ENCODE measurements at regions not wholly inside any gene's neighbourhood (a gene's known extent, or its start where the extent isn't known, plus 50 kb on each side); places are given as distances from the start of the nearest gene placed in this dataset.

- no peak overlapping the region for H3K4me2 ChIP-seq (ENCODE audit: low read depth, low read length, poor library complexity, severe bottlenecking)
- H3K9me2 ChIP-seq (replicated peaks; ENCODE audit: low read depth, low read length): no peaks in the 10 kb centered on the region
- no peaks in the 10 kb centered on the region for H3K9me3 ChIP-seq (ENCODE audit: insufficient read depth, low read depth, low read length)
- TF ChIP-seq EZH2phosphoT487 (IDR thresholded peaks at IDR 0.05; ENCODE audit: borderline replicate concordance): no peak
- H3K79me2 ChIP-seq (ENCODE audit: insufficient read depth, low read length): no peaks in the 10 kb centered on the region
- no peak overlapping the region for H3K9ac ChIP-seq (ENCODE audit: low read depth, low read length, poor library complexity, severe bottlenecking)
- peaks cover 9% of the 10 kb centered on the region for H3K27me3 ChIP-seq (ENCODE audit: insufficient read depth, low read length, poor library complexity, severe bottlenecking)
- H2AFZ ChIP-seq (ENCODE audit: low read length): no peak overlapping the region
- no peaks in the 10 kb centered on the region for H3K4me1 ChIP-seq (ENCODE audit: insufficient read depth, low read length, poor library complexity, severe bottlenecking)
- no peaks in the 10 kb centered on the region for H3F3A ChIP-seq (ENCODE audit: low read depth)
- H3K36me3 ChIP-seq (ENCODE audit: insufficient read depth, low read length): no peaks in the 10 kb centered on the region
- H4K20me1 ChIP-seq (ENCODE audit: insufficient read depth, low read length, poor library complexity, severe bottlenecking): no peaks in the 10 kb centered on the region
- H3K4me3 ChIP-seq (ENCODE audit: low read length, poor library complexity, severe bottlenecking): no peak overlapping the region
These were observed 203.5 kb upstream of the G2E3 start for GRCh38 chr14:30355431-30355913.

- H4K20me1 ChIP-seq (ENCODE audit: insufficient read depth, low read length, poor library complexity, severe bottlenecking): no peaks in the 10 kb centered on the region
- H3K9me2 ChIP-seq (replicated peaks; ENCODE audit: low read depth, low read length): no peaks in the 10 kb centered on the region
- no peak overlapping the region for H3K9ac ChIP-seq (ENCODE audit: low read depth, low read length, poor library complexity, severe bottlenecking)
- peaks cover 4% of the 10 kb centered on the region for H3K27me3 ChIP-seq (ENCODE audit: insufficient read depth, low read length, poor library complexity, severe bottlenecking)
- no peaks in the 10 kb centered on the region for H3K4me1 ChIP-seq (ENCODE audit: insufficient read depth, low read length, poor library complexity, severe bottlenecking)
- TF ChIP-seq EZH2phosphoT487 (IDR thresholded peaks at IDR 0.05; ENCODE audit: borderline replicate concordance) (no peak), CTCF (conservative IDR thresholded peaks at IDR 0.05; ENCODE audit: low read length) (no peak)
- H3K36me3 ChIP-seq (ENCODE audit: insufficient read depth, low read length): no peaks in the 10 kb centered on the region
- H3K79me2 ChIP-seq (ENCODE audit: insufficient read depth, low read length): no peaks in the 10 kb centered on the region
- H3K4me3 ChIP-seq (ENCODE audit: low read length, poor library complexity, severe bottlenecking): no peak overlapping the region
- no peaks in the 10 kb centered on the region for H3F3A ChIP-seq (ENCODE audit: low read depth)
- no peak overlapping the region for H2AFZ ChIP-seq (ENCODE audit: low read length)
- H3K9me3 ChIP-seq (ENCODE audit: insufficient read depth, low read depth, low read length): no peaks in the 10 kb centered on the region
- H3K4me2 ChIP-seq (ENCODE audit: low read depth, low read length, poor library complexity, severe bottlenecking): no peak overlapping the region
These were observed 202.3 kb upstream of the G2E3 start for GRCh38 chr14:30356438-30357202.

GRCh38 chr14:30357791-30358190, 201.2 kb upstream of the G2E3 start:
- H3K9ac ChIP-seq (ENCODE audit: low read depth, low read length, poor library complexity, severe bottlenecking): no peak overlapping the region
- no peak for TF ChIP-seq EZH2phosphoT487 (IDR thresholded peaks at IDR 0.05; ENCODE audit: borderline replicate concordance)
- TF ChIP-seq CTCF (conservative IDR thresholded peaks at IDR 0.05; ENCODE audit: low read length): no peak
- H3K9me3 ChIP-seq (ENCODE audit: insufficient read depth, low read depth, low read length): no peaks in the 10 kb centered on the region
- no peaks in the 10 kb centered on the region for H3K4me1 ChIP-seq (ENCODE audit: insufficient read depth, low read length, poor library complexity, severe bottlenecking)
- H2AFZ ChIP-seq (ENCODE audit: low read length): no peak overlapping the region
- H4K20me1 ChIP-seq (ENCODE audit: insufficient read depth, low read length, poor library complexity, severe bottlenecking): no peaks in the 10 kb centered on the region
- no peaks in the 10 kb centered on the region for H3K36me3 ChIP-seq (ENCODE audit: insufficient read depth, low read length)
- H3F3A ChIP-seq (ENCODE audit: low read depth): no peaks in the 10 kb centered on the region
- no peaks in the 10 kb centered on the region for H3K27me3 ChIP-seq (ENCODE audit: insufficient read depth, low read length, poor library complexity, severe bottlenecking)
- no peaks in the 10 kb centered on the region for H3K79me2 ChIP-seq (ENCODE audit: insufficient read depth, low read length)
- no peak overlapping the region for H3K4me3 ChIP-seq (ENCODE audit: low read length, poor library complexity, severe bottlenecking)
- H3K9me2 ChIP-seq (replicated peaks; ENCODE audit: low read depth, low read length): no peaks in the 10 kb centered on the region
- H3K4me2 ChIP-seq (ENCODE audit: low read depth, low read length, poor library complexity, severe bottlenecking): no peak overlapping the region

Data from Loucy (cell line).